HFF-Myc (cell line): ENCODE measurements at regions not wholly inside any gene's neighbourhood (a gene's known extent, or its start where the extent isn't known, plus 50 kb on each side); places are given as distances from the start of the nearest gene placed in this dataset.

Experiments
- DNase-seq: peaks from one replicate; pipeline ENCODE4 v3.0.0-alpha.2; 2011; ENCODE audit warnings: low read depth; ENCODE audit errors: extremely low read depth
- H3K4me3 ChIP-seq: replicated peaks from 2 replicates; pipeline ENCODE4 v1.5.1; 2011; ENCODE audit warnings: low read depth, mild to moderate bottlenecking, control low read depth, low read length
- TF ChIP-seq, protein P1 (sequence below): IDR thresholded peaks from 2 replicates; pipeline ENCODE4 v1.5.1; 2012; ENCODE audit warnings: mild to moderate bottlenecking, low read depth, low read length, control low read depth; ENCODE audit errors: missing control alignments

- TF ChIP-seq, protein P1, sequence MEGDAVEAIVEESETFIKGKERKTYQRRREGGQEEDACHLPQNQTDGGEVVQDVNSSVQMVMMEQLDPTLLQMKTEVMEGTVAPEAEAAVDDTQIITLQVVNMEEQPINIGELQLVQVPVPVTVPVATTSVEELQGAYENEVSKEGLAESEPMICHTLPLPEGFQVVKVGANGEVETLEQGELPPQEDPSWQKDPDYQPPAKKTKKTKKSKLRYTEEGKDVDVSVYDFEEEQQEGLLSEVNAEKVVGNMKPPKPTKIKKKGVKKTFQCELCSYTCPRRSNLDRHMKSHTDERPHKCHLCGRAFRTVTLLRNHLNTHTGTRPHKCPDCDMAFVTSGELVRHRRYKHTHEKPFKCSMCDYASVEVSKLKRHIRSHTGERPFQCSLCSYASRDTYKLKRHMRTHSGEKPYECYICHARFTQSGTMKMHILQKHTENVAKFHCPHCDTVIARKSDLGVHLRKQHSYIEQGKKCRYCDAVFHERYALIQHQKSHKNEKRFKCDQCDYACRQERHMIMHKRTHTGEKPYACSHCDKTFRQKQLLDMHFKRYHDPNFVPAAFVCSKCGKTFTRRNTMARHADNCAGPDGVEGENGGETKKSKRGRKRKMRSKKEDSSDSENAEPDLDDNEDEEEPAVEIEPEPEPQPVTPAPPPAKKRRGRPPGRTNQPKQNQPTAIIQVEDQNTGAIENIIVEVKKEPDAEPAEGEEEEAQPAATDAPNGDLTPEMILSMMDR = no peak
- no peak overlapping the region for H3K4me3 ChIP-seq
- no peak for DNase-seq
Observed at GRCh38 chrX:1034717-1035116, 177.7 kb downstream of the CRLF2 start.

DNA sequence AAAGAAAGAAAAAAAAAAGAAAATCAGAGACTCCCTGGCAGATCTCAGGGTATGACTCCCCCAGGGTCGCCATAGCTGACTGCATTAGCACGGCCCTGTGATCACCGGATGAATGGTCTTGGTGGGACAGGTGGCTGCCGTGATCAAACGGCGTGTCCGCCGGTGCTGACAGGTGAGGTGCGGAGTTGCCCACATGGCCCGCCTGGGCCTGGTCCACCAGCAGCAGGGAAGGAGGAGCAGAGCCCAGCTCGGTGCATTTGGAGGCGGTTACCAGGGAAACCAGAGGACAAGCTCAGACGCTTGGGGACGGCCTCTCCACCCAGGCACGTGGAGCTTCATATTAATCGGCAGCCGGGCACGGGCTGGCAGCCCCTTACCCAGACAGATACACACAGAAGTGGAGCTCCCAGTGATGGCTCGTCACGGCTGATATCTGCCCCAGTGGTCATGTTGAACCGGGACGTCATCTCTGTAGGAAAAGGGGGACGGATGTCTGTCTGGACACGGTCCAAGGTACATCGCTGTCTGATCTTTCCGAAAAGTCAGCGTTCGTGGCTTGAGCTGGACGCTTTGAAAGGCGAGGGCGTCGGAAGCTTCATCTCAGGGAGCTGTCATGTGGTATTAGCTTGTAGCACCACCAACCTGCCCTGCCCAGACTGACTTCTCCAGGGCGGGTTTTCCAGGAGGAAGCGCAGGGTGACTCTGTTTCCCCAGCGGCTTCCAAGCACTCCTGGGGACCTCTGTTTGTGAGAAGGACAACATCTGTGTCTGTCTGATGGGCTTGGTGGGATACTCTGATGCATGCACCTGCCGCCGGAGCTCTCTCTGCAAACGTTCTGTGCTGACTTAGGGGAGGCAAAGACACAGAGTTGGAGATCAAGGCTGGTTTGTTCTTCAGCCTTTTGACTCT lies 180.7 kb downstream of the CRLF2 start:
- H3K4me3 ChIP-seq = no peak overlapping the region
- DNase-seq = no peak
- TF ChIP-seq, protein P1 = no peak

DNA sequence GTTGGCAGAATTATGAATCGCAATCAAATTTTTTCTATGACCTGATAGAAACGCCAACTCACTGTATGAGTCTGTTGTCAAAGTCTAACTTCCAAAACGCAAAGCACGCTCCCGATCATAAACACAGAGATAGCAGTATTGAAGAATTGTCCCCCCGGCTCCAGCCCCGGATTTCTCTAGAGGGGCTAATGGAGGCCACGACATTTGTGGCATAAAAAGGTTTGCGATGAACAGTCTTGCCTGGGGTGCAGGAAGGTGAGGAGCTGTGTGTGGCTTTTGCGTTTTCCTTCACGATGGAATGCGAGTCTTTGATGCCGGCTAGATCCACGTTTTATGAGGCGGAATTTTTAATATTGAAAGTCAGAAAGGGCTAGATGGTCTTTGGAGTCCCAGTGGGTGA lies 183.0 kb downstream of the CRLF2 start:
- no peak overlapping the region for H3K4me3 ChIP-seq
- DNase-seq = no peak
- TF ChIP-seq, protein P1 = no peak

- no peak for DNase-seq
- TF ChIP-seq, protein P1 = no peak
- no peak overlapping the region for H3K4me3 ChIP-seq
Observed at GRCh38 chrX:1027680-1028079, 184.8 kb downstream of the CRLF2 start.

DNA sequence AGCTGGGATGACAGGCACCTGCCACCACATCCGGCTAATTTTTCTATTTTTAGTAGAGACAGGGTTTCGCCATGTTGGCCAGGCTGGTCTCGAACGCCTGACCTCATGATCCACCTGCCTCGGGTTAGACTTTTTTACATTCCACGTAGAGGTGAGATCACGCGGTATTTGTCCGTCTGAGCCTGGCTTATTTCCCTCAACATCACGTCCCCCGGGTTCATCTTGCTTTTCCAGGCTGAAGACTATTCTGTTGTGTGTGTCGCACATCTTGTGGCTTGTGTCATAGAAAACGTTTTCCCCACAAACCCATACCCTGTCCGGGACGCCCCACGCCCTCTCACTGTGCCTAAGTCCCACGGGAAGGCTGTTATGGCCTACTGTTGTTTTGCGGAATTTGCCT lies 185.3 kb downstream of the CRLF2 start:
- H3K4me3 ChIP-seq = no peak overlapping the region
- TF ChIP-seq, protein P1 = no peak

GRCh38 chrX:1026263-1027015 lies 186.0 kb downstream of the CRLF2 start:
- TF ChIP-seq, protein P1 = no peak
- no peak for DNase-seq
- H3K4me3 ChIP-seq = no peak overlapping the region

More for the DNA sequence above, 185.3 kb downstream of the CRLF2 start:
- no peak for DNase-seq
